ENCODE measurements at regions not wholly inside any gene's neighbourhood (a gene's known extent, or its start where the extent isn't known, plus 50 kb on each side); places are given as distances from the start of the nearest gene placed in this dataset.

GRCh38 chr16:52149003-52149402 is 397.9 kb downstream of the TOX3 start:
- no peak for DNase-seq
- Histone ChIP-seq H3K4me1 (ENCODE audit: insufficient read depth, low read length) (no peaks in the 10 kb centered on the region), H3K4me3 (ENCODE audit: low read length in 2 of 2) (no peak overlapping the region), H3K9me3 (ENCODE audit: control insufficient read depth in 1 of 2, low read length in 2 of 2) (no peaks in the 10 kb centered on the region), H3K27me3 (ENCODE audit: insufficient read depth, low read length) (no peaks in the 10 kb centered on the region), H3K36me3 (ENCODE audit: insufficient read depth, low read length) (no peaks in the 10 kb centered on the region), H3K27ac (ENCODE audit: low read depth, low read length) (no peak overlapping the region)
- ChIA-PET POLR2A (ENCODE audit: partially characterized antibody) (no interaction called here), CTCF (ENCODE audit: partially characterized antibody) (no interaction called here)
- Mint-ChIP-seq H3K4me1 (no peaks in the 10 kb centered on the region), H3K36me3 (no peaks in the 10 kb centered on the region), H3K27ac (no peak overlapping the region), H3K9me3 (peaks cover 0 to 4% (median 0%) of the 10 kb centered on the region in 8 donors), H3K27me3 (no peaks in the 10 kb centered on the region), H3K4me3 (no peak overlapping the region)
- intact Hi-C loops (cut with micrococcal nuclease) = no loop called here

- no peaks in the 10 kb centered on the region for H3K4me1 ChIP-seq (ENCODE audit: insufficient read depth, low read length)
- no peaks in the 10 kb centered on the region for H3K36me3 ChIP-seq (ENCODE audit: insufficient read depth, low read length)
- Mint-ChIP-seq H3K27ac (no peak overlapping the region), H3K36me3 (no peaks in the 10 kb centered on the region), H3K9me3 (peaks cover 0 to 3% (median 0%) of the 10 kb centered on the region in 8 donors), H3K4me3 (no peak overlapping the region), H3K27me3 (no peaks in the 10 kb centered on the region), H3K4me1 (no peaks in the 10 kb centered on the region)
- no peak overlapping the region for H3K4me3 ChIP-seq (ENCODE audit: low read length in 2 of 2)
- POLR2A ChIA-PET (ENCODE audit: partially characterized antibody) = no interaction called here
- CTCF ChIA-PET (ENCODE audit: partially characterized antibody) = no interaction called here
- H3K27ac ChIP-seq (ENCODE audit: low read depth, low read length) = no peak overlapping the region
- H3K9me3 ChIP-seq (ENCODE audit: control insufficient read depth in 1 of 2, low read length in 2 of 2) = no peaks in the 10 kb centered on the region
- DNase-seq = no peak
- intact Hi-C loops (cut with micrococcal nuclease) = no loop called here
- no peaks in the 10 kb centered on the region for H3K27me3 ChIP-seq (ENCODE audit: insufficient read depth, low read length)
Observed at GRCh38 chr16:52141871-52142270, 405.1 kb downstream of the TOX3 start.

- no peak for DNase-seq
- Histone ChIP-seq H3K27me3 (ENCODE audit: insufficient read depth, low read length) (no peaks in the 10 kb centered on the region), H3K36me3 (ENCODE audit: insufficient read depth, low read length) (no peaks in the 10 kb centered on the region), H3K4me1 (ENCODE audit: insufficient read depth, low read length) (no peaks in the 10 kb centered on the region), H3K9me3 (ENCODE audit: control insufficient read depth in 1 of 2, low read length in 2 of 2) (no peaks in the 10 kb centered on the region), H3K27ac (ENCODE audit: low read depth, low read length) (no peak overlapping the region), H3K4me3 (ENCODE audit: low read length in 2 of 2) (no peak overlapping the region)
- POLR2A ChIA-PET (ENCODE audit: partially characterized antibody) = no interaction called here
- intact Hi-C loops (cut with micrococcal nuclease) = no loop called here
- Mint-ChIP-seq H3K27me3 (no peaks in the 10 kb centered on the region), H3K27ac (no peak overlapping the region), H3K4me3 (no peak overlapping the region), H3K4me1 (no peaks in the 10 kb centered on the region), H3K9me3 (peaks cover 4 to 13% (median 6%) of the 10 kb centered on the region in 8 donors), H3K36me3 (no peaks in the 10 kb centered on the region)
- CTCF ChIA-PET (ENCODE audit: partially characterized antibody) = no interaction called here
Observed at GRCh38 chr16:52128361-52128760, 418.6 kb downstream of the TOX3 start.

GRCh38 chr16:52123842-52124241 is 423.1 kb downstream of the TOX3 start:
- H3K27ac ChIP-seq (ENCODE audit: low read depth, low read length) = no peak overlapping the region
- Mint-ChIP-seq H3K9me3 (peaks cover 5 to 24% (median 11%) of the 10 kb centered on the region in 8 donors), H3K27me3 (no peaks in the 10 kb centered on the region), H3K27ac (no peak overlapping the region), H3K4me1 (no peaks in the 10 kb centered on the region), H3K36me3 (no peaks in the 10 kb centered on the region), H3K4me3 (no peak overlapping the region)
- intact Hi-C loops (cut with micrococcal nuclease) = no loop called here
- ChIA-PET POLR2A (ENCODE audit: partially characterized antibody) (no interaction called here), CTCF (ENCODE audit: partially characterized antibody) (no interaction called here)
- DNase-seq = no peak
- H3K36me3 ChIP-seq (ENCODE audit: insufficient read depth, low read length) = no peaks in the 10 kb centered on the region
- no peaks in the 10 kb centered on the region for H3K4me1 ChIP-seq (ENCODE audit: insufficient read depth, low read length)
- no peak overlapping the region for H3K4me3 ChIP-seq (ENCODE audit: low read length in 2 of 2)
- no peaks in the 10 kb centered on the region for H3K9me3 ChIP-seq (ENCODE audit: control insufficient read depth in 1 of 2, low read length in 2 of 2)
- no peaks in the 10 kb centered on the region for H3K27me3 ChIP-seq (ENCODE audit: insufficient read depth, low read length)

- no peaks in the 10 kb centered on the region for H3K36me3 ChIP-seq (ENCODE audit: insufficient read depth, low read length)
- DNase-seq = no peak
- POLR2A ChIA-PET (ENCODE audit: partially characterized antibody) = no interaction called here
- Mint-ChIP-seq H3K9me3 (peaks cover 5 to 24% (median 12%) of the 10 kb centered on the region in 8 donors), H3K27me3 (no peaks in the 10 kb centered on the region), H3K36me3 (no peaks in the 10 kb centered on the region), H3K4me3 (no peak overlapping the region), H3K4me1 (no peaks in the 10 kb centered on the region), H3K27ac (no peak overlapping the region)
- H3K27ac ChIP-seq (ENCODE audit: low read depth, low read length) = no peak overlapping the region
- intact Hi-C loops (cut with micrococcal nuclease) = no loop called here
- H3K4me3 ChIP-seq (ENCODE audit: low read length in 2 of 2) = no peak overlapping the region
- H3K4me1 ChIP-seq (ENCODE audit: insufficient read depth, low read length) = no peaks in the 10 kb centered on the region
- H3K27me3 ChIP-seq (ENCODE audit: insufficient read depth, low read length) = no peaks in the 10 kb centered on the region
- CTCF ChIA-PET (ENCODE audit: partially characterized antibody) = no interaction called here
- no peaks in the 10 kb centered on the region for H3K9me3 ChIP-seq (ENCODE audit: control insufficient read depth in 1 of 2, low read length in 2 of 2)
Observed at GRCh38 chr16:52123061-52123839, 423.7 kb downstream of the TOX3 start.

- Histone ChIP-seq H3K27ac (ENCODE audit: low read depth, low read length) (no peak overlapping the region), H3K4me1 (ENCODE audit: insufficient read depth, low read length) (no peaks in the 10 kb centered on the region), H3K9me3 (ENCODE audit: control insufficient read depth in 1 of 2, low read length in 2 of 2) (no peaks in the 10 kb centered on the region), H3K4me3 (ENCODE audit: low read length in 2 of 2) (no peak overlapping the region), H3K36me3 (ENCODE audit: insufficient read depth, low read length) (no peaks in the 10 kb centered on the region), H3K27me3 (ENCODE audit: insufficient read depth, low read length) (no peaks in the 10 kb centered on the region)
- no peaks in the 10 kb centered on the region for H3K36me3 Mint-ChIP-seq
- H3K27ac Mint-ChIP-seq = no peak overlapping the region
- no peak for DNase-seq
- no peak overlapping the region for H3K4me3 Mint-ChIP-seq
- intact Hi-C loops (cut with micrococcal nuclease) = no loop called here
- H3K27me3 Mint-ChIP-seq = no peaks in the 10 kb centered on the region
- ChIA-PET POLR2A (ENCODE audit: partially characterized antibody) (no interaction called here), CTCF (ENCODE audit: partially characterized antibody) (no interaction called here)
- no peaks in the 10 kb centered on the region for H3K4me1 Mint-ChIP-seq
- H3K9me3 Mint-ChIP-seq = peaks cover 3 to 24% (median 16%) of the 10 kb centered on the region in 8 donors
Observed at GRCh38 chr16:52117171-52117570, 429.8 kb downstream of the TOX3 start.

GRCh38 chr16:52114379-52114778 is 432.6 kb downstream of the TOX3 start:
- POLR2A ChIA-PET (ENCODE audit: partially characterized antibody) = no interaction called here
- no peaks in the 10 kb centered on the region for H3K27me3 ChIP-seq (ENCODE audit: insufficient read depth, low read length)
- no peaks in the 10 kb centered on the region for H3K9me3 ChIP-seq (ENCODE audit: control insufficient read depth in 1 of 2, low read length in 2 of 2)
- no peaks in the 10 kb centered on the region for H3K36me3 ChIP-seq (ENCODE audit: insufficient read depth, low read length)
- Mint-ChIP-seq H3K36me3 (no peaks in the 10 kb centered on the region), H3K27ac (no peak overlapping the region), H3K9me3 (peaks cover 0 to 18% (median 13%) of the 10 kb centered on the region in 8 donors), H3K4me1 (no peaks in the 10 kb centered on the region), H3K27me3 (no peaks in the 10 kb centered on the region), H3K4me3 (no peak overlapping the region)
- no peak overlapping the region for H3K27ac ChIP-seq (ENCODE audit: low read depth, low read length)
- no peak for DNase-seq
- CTCF ChIA-PET (ENCODE audit: partially characterized antibody) = no interaction called here
- intact Hi-C loops (cut with micrococcal nuclease) = no loop called here
- no peak overlapping the region for H3K4me3 ChIP-seq (ENCODE audit: low read length in 2 of 2)
- no peaks in the 10 kb centered on the region for H3K4me1 ChIP-seq (ENCODE audit: insufficient read depth, low read length)

Measured in CD4-positive, alpha-beta memory T cell (primary cell).